AG09319 (cell line): ENCODE measurements at regions not wholly inside any gene's neighbourhood (a gene's known extent, or its start where the extent isn't known, plus 50 kb on each side); places are given as distances from the start of the nearest gene placed in this dataset.
"Not testable (repeated sequence)": the region's sequence is repeated elsewhere in the genome, so short reads cannot be mapped to it uniquely, and the experiment has no call there.

Experiments
- DNase-seq: peaks from one replicate; pipeline ENCODE4 v3.0.0-alpha.2; 2010; ENCODE audit warnings: low read depth; ENCODE audit errors: extremely low read depth

GRCh38 chr15:22519213-22519612 is 60.5 kb downstream of the GOLGA6L22 start:
- DNase-seq, result not testable (repeated sequence)

GRCh38 chr15:22526537-22526936 is 67.8 kb downstream of the GOLGA6L22 start:
- not testable (repeated sequence) for DNase-seq

GRCh38 chr15:22527016-22527415 is 68.3 kb downstream of the GOLGA6L22 start:
- not testable (repeated sequence) for DNase-seq

GRCh38 chr15:22529200-22529599 is 70.5 kb downstream of the GOLGA6L22 start:
- DNase-seq, result not testable (repeated sequence)

- DNase-seq, result not testable (repeated sequence)
Measured at GRCh38 chr15:22559701-22560100, 101.0 kb downstream of the GOLGA6L22 start.

- DNase-seq, result not testable (repeated sequence)
Measured at GRCh38 chr15:22561716-22562115, 103.0 kb downstream of the GOLGA6L22 start.

- not testable (repeated sequence) for DNase-seq
Measured at GRCh38 chr15:22566510-22566909, 107.8 kb downstream of the GOLGA6L22 start.

GRCh38 chr15:22569486-22569885 is 110.8 kb downstream of the GOLGA6L22 start:
- not testable (repeated sequence) for DNase-seq

- not testable (repeated sequence) for DNase-seq
Measured at GRCh38 chr15:22572152-22572735, 113.5 kb downstream of the GOLGA6L22 start.

- DNase-seq, result not testable (repeated sequence)
Measured at GRCh38 chr15:22572792-22573191, 114.1 kb downstream of the GOLGA6L22 start.

GRCh38 chr15:22577828-22578227 is 119.1 kb downstream of the GOLGA6L22 start:
- DNase-seq, result not testable (repeated sequence)

GRCh38 chr15:22579213-22579612 is 120.5 kb downstream of the GOLGA6L22 start:
- not testable (repeated sequence) for DNase-seq

GRCh38 chr15:22587391-22587790 is 128.7 kb downstream of the GOLGA6L22 start:
- DNase-seq, result not testable (repeated sequence)

GRCh38 chr15:22598552-22598951 is 139.8 kb downstream of the GOLGA6L22 start:
- not testable (repeated sequence) for DNase-seq

GRCh38 chr15:22599526-22600320 is 141.0 kb downstream of the GOLGA6L22 start:
- not testable (repeated sequence) for DNase-seq

- not testable (repeated sequence) for DNase-seq
Measured at GRCh38 chr15:22616976-22617375, 158.3 kb downstream of the GOLGA6L22 start.

- not testable (repeated sequence) for DNase-seq
Measured at GRCh38 chr15:22631789-22632188, 154.7 kb upstream of the NIPA1 start.

- not testable (repeated sequence) for DNase-seq
Measured at GRCh38 chr15:22639983-22640382, 146.5 kb upstream of the NIPA1 start.

- DNase-seq, result not testable (repeated sequence)
Measured at GRCh38 chr15:22649458-22649857, 137.0 kb upstream of the NIPA1 start.

GRCh38 chr15:22651179-22651578 is 135.3 kb upstream of the NIPA1 start:
- DNase-seq, result not testable (repeated sequence)

GRCh38 chr15:22664294-22665058 is 122.0 kb upstream of the NIPA1 start:
- not testable (repeated sequence) for DNase-seq
